Renal cortex interstitium (tissue), 11 donors: ENCODE measurements at regions not wholly inside any gene's neighbourhood (a gene's known extent, or its start where the extent isn't known, plus 50 kb on each side); places are given as distances from the start of the nearest gene placed in this dataset.
"Not testable (repeated sequence)": the region's sequence is repeated elsewhere in the genome, so short reads cannot be mapped to it uniquely, and the experiment has no call there.

Experiments
- DNase-seq, 11 donors: peaks; one replicate each; pipeline ENCODE4 v3.0.0-alpha.2; 2013; ENCODE audit warnings: low read depth in 9 of 11, low spot score in 4 of 11; ENCODE audit errors: extremely low read depth in 1 of 11

DNA sequence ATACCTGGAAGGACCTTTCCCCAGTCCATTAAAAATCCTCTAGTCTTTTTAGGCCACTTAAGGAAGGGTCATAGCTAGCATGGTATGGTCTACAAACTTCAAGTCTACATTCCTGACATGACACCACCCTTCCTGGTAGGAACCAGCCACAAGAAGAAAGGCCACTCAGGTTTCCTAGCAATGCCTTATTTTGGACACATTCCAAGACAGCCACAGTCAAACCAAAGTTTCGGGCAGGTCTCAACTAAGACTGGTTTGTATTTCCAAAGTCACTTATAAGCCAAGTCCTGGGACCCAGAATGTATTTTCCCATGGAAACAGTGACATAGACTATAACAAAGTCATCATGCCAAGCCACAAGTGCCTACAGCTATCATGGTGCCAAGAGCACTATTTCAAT lies 50.6 kb upstream of the SLC44A3 start:
- no peak for DNase-seq

DNA sequence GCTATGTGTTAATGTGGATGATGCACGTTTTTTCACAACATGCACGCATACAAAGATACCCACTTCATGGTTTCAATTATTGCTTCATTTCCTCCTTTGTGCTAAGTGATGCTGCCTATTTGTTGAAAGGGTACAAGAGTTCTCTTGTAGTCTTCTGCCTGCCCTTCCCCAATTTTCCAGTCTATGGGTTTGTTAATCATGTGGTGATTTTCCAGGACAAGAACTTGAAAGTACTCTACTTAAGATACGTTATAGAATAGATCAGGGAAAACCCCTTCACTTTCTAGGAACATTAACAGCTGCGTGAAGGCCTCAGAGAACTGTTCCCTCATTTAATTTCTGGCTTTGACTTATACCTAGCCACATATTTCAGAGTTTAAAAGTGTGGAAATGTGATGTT lies 52.1 kb upstream of the SLC44A3 start:
- no peak for DNase-seq

DNA sequence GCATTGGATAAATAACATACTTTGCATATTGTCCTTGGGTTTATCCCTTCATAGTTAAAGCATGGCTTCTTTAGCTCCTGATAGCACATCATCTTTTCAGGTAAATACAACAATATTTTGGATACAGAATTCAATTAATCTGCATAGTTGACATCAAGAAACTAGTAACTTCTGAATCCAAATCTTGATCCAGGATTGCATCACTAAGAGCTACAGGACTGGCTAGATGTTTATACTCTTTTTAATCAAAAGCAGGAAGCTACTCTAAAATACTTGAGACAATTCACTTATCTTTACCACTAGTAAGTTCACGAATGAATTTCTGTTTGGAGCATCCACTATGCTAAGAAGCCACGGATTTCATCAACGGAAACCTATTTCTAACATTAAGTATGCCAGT lies 54.2 kb upstream of the SLC44A3 start:
- DNase-seq = no peak

DNA sequence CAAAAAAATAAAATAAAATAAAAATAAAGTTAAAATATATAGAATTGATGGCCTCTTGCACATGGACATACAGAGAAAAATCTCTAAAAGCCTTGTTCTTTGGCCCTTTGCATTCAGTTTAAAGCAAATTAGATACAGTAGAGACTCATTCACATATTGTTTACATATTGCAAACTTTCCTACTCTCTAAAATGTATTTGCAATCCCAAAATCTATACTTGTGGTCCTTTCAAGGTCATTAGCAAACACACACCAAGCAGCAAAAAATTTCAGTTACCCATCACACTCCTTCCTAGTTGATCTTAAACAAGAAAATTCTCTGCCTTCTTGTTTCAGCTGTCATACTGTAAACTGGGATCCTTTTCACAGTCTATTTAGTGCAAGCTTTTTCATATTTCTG lies 61.0 kb upstream of the SLC44A3 start:
- DNase-seq = no peak

DNA sequence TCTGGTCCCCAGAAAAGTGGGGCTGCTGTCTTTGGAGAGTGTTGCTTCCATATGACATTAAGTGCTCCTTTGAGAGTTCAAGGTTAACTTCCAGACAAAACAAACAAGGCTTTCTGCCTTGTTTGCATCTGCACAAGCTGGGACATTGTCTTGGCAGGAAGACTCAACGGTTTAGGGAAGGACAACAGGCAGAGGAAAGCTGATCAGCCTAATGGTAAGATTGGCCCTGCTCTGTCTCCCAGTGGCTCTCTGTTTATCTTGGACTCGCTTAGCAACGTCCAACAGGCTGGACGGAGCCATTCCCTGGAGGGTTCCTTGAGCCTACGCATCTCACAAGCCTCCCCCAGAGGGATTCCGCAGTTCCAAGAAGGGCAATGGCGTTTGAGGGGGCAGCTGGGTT lies 62.2 kb upstream of the SLC44A3 start:
- no peak for DNase-seq

DNA sequence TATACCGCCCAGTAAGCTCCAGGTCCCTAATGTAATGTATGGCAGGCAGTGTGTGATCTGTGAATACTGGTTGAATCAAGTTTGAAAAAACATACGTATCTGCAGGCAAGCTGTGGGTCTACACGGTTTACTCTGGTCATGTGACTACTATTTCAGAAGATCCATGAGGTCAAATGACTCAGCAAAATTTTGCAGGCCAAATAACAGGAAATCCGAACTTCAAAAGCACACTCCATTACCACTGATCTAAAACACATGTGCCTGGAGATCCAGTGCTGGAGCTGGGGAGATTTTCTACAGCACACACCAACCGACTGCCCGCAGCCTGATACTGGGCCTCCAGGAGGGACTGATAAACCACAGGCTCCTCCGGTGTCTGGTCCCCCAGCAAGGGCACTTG lies 64.5 kb upstream of the SLC44A3 start:
- peak in 4 of 11 donors; percentile 46 to 55 (median 52) for DNase-seq

DNA sequence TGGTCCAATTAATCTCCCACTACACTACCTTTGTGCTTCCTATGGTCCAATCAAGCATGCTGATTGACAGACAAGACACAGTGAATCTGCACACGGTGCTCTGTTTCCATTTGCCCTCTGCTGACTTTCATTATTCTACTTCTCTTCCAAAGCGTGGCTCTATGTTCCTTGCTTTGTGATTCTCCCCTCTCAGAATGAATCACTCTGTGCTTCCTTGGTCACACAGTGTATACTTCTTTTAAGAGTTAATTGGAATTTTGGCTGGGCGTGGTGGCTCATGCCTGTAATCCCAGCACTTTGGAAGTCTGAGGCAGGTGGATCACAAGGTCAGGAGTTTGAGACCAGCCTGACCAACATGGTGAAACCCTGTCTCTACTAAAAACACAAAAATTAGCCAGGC lies 65.1 kb upstream of the SLC44A3 start:
- DNase-seq = not testable (repeated sequence)

DNA sequence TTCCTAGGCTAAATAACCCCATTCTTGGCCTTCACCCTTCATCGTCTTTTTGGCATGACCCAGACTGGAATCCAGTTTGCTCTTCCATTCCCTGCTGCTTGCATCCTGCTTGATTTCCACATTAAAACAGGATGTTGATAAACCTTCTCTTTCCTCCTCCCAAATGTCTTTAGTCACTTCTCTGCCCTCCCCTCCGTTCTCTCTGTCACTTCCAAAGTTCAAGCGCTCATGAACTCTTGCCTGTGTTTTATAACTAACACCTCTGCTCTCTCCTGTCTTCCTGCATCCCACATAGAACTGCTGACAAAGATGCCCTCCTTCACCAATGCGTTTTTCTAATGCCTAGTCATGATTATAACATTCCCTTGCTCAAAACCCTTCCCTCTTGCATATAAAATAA lies 65.6 kb upstream of the SLC44A3 start:
- no peak for DNase-seq

DNA sequence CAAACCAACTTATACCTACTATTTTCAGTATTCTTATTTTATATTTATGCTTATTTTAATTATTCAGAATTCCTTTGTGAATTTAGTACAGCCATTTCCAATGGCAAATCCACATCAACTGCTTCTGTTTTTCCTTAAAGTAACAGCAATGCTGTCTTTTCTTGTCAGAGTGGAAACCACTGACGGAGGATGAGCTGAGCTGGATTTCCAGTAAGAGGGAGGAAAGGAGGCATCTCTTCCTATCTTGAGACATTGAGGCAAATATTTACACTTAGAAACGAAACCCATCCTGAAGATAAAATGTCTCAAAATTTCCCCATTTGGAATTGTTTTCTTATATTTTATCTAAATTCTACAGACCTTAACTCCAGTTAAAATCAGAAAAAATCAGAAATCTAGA lies 66.1 kb upstream of the SLC44A3 start:
- DNase-seq = no peak

DNA sequence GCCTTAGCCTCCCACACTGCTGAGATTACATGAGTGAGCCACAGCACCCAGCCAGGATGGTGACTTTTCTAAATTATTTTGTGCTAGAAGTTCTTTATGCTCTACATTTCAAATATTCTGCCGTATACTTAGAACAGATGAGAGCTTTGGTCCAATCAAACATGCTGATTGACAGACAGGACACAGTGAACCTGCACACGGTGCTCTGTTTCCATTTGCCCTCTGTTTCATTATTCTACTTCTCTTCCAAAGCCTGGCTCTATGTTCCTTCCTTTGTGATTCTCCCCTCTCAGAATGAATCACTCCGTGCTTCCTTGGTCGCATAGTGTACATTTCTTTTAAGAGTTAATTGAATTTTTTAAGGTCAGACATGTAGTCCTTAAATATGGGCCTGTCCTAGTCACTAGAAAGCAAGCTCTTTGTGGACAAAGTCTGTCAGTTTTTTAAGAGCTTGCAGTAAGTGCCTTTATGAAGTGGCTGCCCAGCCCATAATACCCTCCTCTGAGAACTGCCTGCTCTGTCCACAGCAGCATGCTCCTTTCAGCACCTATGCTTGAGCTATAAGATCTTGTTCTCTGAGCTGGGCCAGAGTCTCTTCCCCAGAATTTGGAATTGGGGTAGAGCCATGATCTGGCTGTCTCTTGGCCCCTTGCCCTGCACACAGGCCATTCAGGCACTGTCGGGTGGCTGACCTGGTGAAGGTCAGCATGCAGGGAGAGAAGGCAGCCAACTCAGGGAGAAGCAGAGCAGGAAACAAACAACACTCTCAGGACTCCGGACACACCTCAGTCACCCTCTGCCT lies 66.8 kb upstream of the SLC44A3 start:
- no peak for DNase-seq

DNA sequence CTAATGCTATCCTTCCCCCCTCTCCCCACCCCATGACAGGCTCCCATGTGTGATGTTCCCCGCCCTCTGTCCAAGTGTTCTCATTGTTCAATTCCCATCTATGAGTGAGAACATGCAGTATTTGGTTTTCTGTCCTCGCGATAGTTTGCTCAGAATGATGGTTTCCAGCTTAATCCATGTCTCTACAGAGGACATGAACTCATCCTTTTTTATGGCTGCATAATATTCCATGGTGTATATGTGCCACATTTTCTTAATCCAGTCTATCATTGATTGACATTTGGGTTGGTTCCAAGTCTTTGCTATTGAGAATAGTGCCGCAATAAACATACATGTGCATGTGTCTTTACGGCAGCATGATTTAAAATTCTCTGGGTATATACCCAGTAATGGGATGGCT lies 68.7 kb upstream of the SLC44A3 start:
- DNase-seq = not testable (repeated sequence)

DNA sequence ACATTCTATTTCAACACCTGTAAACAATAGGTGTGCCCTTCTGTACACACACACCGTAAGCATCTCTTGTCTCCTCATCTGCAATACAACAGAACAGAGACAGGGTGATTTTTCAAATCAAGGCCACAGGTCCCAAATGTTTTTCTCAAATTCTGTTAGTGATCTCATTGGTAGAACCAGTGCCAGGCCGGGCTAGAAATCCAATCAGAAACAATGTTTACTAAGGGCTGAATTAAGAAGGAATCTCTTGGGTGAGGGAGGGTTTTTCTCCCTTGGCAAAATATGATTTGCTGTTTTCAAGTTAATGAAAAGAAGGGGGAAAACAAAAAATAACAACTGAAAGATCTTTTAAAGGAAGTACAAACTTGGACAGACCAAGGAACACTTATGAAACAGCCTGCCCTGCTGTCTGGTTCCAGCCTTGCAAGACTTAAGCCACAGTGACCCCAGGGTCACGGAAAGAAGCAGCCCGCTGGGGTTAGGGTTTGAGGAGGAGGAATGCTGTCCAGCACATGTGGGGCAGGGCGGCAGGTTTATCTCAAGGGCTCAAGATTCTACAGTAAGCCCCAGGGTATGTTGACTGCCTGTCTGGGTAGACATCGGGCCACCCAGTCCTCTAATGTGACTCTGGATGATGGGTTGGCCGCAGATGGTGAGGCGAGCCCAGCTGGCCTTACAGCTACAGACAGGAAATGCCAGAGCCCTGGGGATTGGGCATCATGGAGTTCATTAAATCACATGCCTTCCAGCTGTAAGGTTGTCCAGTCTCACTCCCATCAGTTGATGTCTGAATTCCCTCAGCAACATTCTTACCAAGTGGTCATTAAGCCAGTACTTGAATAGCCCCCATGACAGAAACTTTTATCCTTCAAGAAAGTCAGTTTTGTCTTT lies 73.3 kb upstream of the SLC44A3 start:
- DNase-seq = no peak

DNA sequence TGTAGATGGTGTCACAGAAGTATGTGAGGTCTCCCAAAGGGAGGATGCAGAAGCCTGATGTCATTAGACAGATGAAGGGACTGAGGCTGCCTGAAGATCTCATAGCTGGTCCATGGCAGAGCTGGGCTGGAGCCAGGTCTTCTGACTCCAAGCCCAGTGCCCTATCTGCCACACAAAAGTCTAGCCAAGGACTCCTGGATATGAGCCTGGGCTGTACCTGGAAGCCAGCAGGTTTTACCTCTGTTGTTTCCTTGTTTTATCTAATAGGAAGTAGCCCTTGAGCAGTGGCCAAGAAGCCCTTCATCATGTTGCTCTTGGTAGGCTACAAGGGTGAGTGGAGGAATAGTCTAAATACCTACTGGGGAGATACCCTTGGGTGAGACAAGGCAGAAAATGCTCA lies 74.4 kb upstream of the SLC44A3 start:
- DNase-seq = no peak

DNA sequence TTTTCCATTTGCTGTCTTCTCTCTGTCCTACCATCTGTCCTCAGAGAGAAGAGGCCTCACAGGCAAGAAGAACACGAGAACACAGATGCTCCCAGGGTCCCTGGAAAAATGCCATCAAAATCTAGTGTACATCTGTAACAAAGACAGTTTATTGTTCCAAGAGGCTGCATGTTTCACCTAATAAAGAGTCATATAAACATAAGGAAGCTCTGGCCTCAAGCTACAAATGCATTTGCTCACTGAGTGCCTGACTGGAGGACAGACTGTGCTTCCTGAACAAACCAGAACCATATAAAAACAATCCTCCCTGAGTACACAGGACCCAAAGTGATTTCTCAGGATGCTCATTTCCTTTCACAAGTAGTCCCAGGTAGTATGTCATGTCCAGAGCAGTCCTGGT lies 76.3 kb upstream of the SLC44A3 start:
- no peak for DNase-seq

DNA sequence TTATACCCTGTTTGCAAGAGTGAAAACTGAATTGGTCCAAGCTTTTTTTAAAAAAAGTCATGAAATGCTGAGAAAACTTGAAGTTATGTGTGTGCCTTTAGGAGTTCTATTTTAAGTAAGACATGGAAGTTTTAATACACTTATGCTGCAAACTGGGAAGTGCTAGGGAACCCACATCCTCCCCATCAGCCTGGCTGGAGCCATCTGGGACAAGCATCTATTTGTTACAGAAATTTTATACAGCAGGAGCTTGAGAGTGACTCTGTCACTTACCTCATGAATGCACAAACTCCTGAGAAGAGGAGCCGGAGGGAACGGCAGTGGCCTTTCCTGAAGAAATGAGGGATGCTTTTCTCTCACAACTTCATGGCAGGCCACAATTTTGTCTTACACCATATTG lies 78.2 kb upstream of the SLC44A3 start:
- DNase-seq = no peak

DNA sequence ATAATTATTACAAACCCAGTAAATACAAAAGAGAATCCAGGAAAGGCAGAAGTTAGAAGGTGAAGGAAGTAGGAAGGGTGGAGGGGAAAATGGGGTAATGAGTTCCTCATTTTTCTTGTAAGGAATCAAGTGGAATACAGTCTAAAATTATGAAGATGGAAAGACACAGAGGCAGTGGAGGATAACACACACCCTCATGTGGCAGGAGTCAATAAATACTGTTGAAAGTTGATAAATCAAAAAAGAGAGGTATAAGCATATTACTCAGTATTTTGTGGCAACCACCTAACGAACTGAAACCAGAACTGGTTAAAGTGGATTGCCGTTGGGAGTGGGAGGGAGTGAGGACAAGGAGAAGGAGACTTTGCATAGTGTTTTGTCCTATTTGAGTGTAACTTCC lies 78.6 kb upstream of the SLC44A3 start:
- no peak for DNase-seq

DNA sequence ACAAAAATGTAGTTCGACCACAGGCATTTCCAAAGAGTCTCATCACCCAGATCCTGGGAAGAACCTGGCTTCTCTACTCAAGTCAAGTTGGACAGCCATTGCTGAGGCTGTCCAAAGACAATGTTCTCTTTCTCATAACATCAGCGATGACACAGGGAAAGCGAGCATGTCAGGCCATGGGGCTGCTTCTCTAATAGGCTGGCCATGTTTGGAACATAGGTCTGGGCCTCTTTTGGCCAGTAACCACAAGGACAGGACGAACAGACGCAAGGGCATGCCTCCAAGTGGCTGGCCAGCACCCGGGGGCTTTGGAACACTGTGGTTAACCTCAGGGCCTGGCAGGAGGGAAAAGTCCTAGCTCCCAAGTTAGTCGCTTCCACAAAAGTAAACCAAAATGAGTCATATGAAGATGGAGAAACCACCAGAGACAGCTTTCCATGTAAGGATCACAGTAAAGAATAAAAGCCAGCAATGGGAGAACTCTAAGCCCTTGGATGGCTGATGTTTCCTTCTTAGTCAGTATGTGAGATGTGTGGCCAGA lies 80.6 kb upstream of the SLC44A3 start:
- no peak for DNase-seq

DNA sequence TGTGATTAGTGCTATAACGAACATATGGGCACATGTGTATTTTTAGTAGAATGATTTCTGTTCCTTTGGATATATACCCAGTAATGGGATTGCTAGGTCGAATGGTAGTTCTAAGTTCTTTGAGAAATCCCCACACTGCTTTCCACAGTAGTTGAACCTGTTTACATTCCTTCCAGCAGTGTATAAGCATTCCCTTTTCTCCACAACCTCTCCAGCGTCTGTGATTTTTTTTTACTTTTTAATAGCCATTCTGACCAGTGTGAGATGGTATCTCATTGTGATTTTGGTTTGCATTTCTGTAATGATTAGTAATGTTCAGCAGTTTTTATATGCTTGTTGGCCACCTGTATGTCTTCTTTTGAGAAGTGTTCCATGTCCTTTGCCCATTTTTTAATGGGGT lies 81.8 kb upstream of the SLC44A3 start:
- no peak for DNase-seq

DNA sequence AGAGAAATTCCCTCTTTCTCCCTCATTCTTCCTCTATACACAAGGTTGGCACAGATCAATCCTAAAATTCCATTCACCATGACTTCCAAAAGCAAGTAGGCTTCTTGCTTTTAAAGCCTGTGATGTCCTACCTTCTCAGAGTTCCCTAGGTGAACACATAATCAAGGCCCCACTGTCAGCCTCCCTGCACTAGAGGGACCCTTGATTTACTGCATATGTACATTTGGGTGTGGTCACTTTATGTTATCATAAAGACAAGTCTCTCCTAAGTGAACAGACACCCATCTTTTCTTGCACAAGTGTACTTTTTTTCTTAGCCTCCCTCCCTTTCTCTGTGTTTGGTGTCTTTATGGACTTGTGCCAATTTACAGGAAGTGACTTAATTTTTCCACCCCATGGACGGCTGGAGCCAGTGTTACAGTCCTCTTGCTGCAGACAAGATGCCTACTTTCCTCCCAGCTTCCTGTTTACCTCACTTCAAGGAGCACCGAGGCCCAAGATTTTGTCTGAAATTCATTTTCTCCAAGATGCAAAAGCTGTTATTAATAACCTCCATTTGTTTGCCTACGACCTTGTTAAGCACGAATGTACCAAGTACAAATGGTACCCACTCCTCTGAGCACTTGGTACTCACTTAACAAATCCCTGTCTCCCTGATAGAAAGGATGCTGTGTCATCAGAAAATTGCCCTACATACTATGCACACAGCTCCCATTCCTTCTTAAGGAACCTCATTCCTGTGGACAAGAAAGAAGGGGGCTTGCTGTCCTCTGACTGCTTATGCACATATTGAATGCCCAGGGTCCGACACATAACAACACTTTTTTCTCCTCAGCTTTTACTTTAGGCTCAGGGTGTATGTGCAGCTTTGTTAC lies 82.8 kb upstream of the SLC44A3 start:
- DNase-seq = no peak
